Upper lobe of left lung (tissue), 4 donors: ENCODE measurements at regions not wholly inside any gene's neighbourhood (a gene's known extent, or its start where the extent isn't known, plus 50 kb on each side); places are given as distances from the start of the nearest gene placed in this dataset.
"Not testable (repeated sequence)": the region's sequence is repeated elsewhere in the genome, so short reads cannot be mapped to it uniquely, and the experiment has no call there.

ENCODE experiments used
- CTCF ChIP-seq, 6 experiments: fragments of 450-650 bp in 4 of 6; fragments of 200-600 bp in 2 of 6; sonication (generic) in 2 of 6; IDR thresholded peaks; one replicate each; pipeline ENCODE4 v1.5.1; 2016 to 2019; ENCODE audit warnings: antibody characterized with exemption in 6 of 6
- POLR2A ChIP-seq, 4 donors: fragments of 450-650 bp; IDR thresholded peaks; one replicate each; pipeline ENCODE4 v1.5.1; 2016 to 2017; ENCODE audit warnings: antibody characterized with exemption in 4 of 4, mild to moderate bottlenecking in 2 of 4

DNA sequence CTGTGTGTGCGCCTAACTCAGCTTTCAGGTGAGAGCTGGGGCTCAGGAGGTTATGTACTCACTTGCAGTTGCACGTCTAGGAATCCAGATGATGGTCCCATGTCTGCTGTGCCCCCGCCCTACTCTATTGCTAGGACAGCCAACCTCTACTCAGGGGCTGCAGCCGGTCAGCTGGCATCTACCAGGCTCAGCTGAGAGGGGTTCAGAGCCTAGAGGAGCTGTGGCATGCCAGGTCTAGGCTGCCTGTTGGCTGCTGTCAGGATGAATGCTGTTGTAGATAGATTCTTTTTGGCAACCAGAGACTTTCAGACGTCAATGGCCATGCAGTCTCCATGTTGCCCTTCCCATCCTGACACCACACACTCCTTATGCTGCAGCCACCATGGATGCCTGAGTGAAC is 214.5 kb downstream of the RTP5 start:
- TF ChIP-seq POLR2A, CTCF (IDR thresholded peaks at IDR 0.05): not testable (repeated sequence)
